Inflammatory macrophage treated with lipopolysaccharide for 4 hours (primary cell): ENCODE measurements at regions not wholly inside any gene's neighbourhood (a gene's known extent, or its start where the extent isn't known, plus 50 kb on each side); places are given as distances from the start of the nearest gene placed in this dataset.
"Not testable (repeated sequence)": the region's sequence is repeated elsewhere in the genome, so short reads cannot be mapped to it uniquely, and the experiment has no call there.

ENCODE experiments used
- DNase-seq: peaks from one replicate; pipeline ENCODE4 v3.0.0-alpha.2; 2020

- DNase-seq: no peak
Measured at GRCh38 chr10:4633776-4634175, 192.2 kb upstream of the AKR1E2 start.

GRCh38 chr10:4633186-4633585 is 192.8 kb upstream of the AKR1E2 start:
- DNase-seq: no peak

GRCh38 chr10:4632757-4633156 is 193.2 kb upstream of the AKR1E2 start:
- DNase-seq: no peak

GRCh38 chr10:4626919-4627318 is 199.1 kb upstream of the AKR1E2 start:
- no peak for DNase-seq

- no peak for DNase-seq
Measured at GRCh38 chr10:4623757-4624420, 202.1 kb upstream of the AKR1E2 start.

GRCh38 chr10:4623200-4623599 is 202.8 kb upstream of the AKR1E2 start:
- peak; percentile 31 for DNase-seq

- DNase-seq: no peak
Measured at GRCh38 chr10:4622384-4622783, 203.6 kb upstream of the AKR1E2 start.

- no peak for DNase-seq
Measured at GRCh38 chr10:4617589-4617988, 208.4 kb upstream of the AKR1E2 start.

GRCh38 chr10:4615042-4615441 is 211.0 kb upstream of the AKR1E2 start:
- DNase-seq: no peak

GRCh38 chr10:4609251-4609650 is 216.8 kb upstream of the AKR1E2 start:
- no peak for DNase-seq

GRCh38 chr10:4607681-4608080 is 218.3 kb upstream of the AKR1E2 start:
- DNase-seq: no peak

GRCh38 chr10:4606856-4607636 is 219.0 kb upstream of the AKR1E2 start:
- no peak for DNase-seq

- DNase-seq: no peak
Measured at GRCh38 chr10:4602764-4603491, 223.1 kb upstream of the AKR1E2 start.

- no peak for DNase-seq
Measured at GRCh38 chr10:4599471-4599870, 226.5 kb upstream of the AKR1E2 start.

- not testable (repeated sequence) for DNase-seq
Measured at GRCh38 chr10:4597898-4598297, 228.1 kb upstream of the AKR1E2 start.

- DNase-seq: no peak
Measured at GRCh38 chr10:4596951-4597350, 229.1 kb upstream of the AKR1E2 start.

GRCh38 chr10:4595719-4596319 is 230.2 kb upstream of the AKR1E2 start:
- no peak for DNase-seq

- no peak for DNase-seq
Measured at GRCh38 chr10:4590807-4591206, 235.2 kb upstream of the AKR1E2 start.

- no peak for DNase-seq
Measured at GRCh38 chr10:4588824-4589223, 237.2 kb upstream of the AKR1E2 start.

GRCh38 chr10:4587466-4587865 is 238.5 kb upstream of the AKR1E2 start:
- no peak for DNase-seq

GRCh38 chr10:4586776-4587175 is 239.2 kb upstream of the AKR1E2 start:
- no peak for DNase-seq

- DNase-seq: no peak
Measured at GRCh38 chr10:4581929-4582328, 244.1 kb upstream of the AKR1E2 start.

GRCh38 chr10:4579844-4580243 is 246.2 kb upstream of the AKR1E2 start:
- DNase-seq: no peak
